GM18909 (cell line): ENCODE measurements at regions not wholly inside any gene's neighbourhood (a gene's known extent, or its start where the extent isn't known, plus 50 kb on each side); places are given as distances from the start of the nearest gene placed in this dataset.
A peak's percentile ranks its signal among the peaks of the same experiment; 100 is the strongest.
"Not testable (repeated sequence)": the region's sequence is repeated elsewhere in the genome, so short reads cannot be mapped to it uniquely, and the experiment has no call there.

ENCODE experiments used
- ATAC-seq: cut with Tn5 transposase; IDR thresholded peaks from one replicate; pipeline ENCODE4 v1.9.1; 2021; ENCODE audit warnings: mild to moderate bottlenecking; ENCODE audit not compliant: unreplicated experiment, poor library complexity

GRCh38 chr2:126952216-126952615 is 53.5 kb downstream of the TEX51 start:
- ATAC-seq, result no peak

DNA sequence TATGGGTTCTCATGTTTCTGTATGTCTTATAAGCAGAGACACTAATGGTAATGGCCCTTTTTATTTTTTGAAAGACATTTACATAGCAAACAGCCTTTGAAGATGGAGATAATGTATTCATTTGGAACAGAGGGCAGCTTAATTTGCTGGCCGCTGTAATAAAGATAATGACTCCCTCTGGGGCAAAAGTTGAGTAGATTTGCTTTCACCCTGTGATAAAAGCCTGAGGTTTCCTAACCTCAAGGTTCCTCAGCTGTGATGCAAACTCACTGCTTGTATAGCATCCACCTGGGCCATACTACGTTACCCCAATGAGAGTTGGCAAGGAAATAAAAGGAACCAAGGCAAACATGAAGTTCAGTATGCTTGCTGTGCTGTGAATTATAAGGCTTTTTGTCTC is 54.8 kb downstream of the TEX51 start:
- ATAC-seq, result no peak

GRCh38 chr2:126954831-126955230 is 56.1 kb downstream of the TEX51 start:
- no peak for ATAC-seq

GRCh38 chr2:126956773-126957172 is 58.1 kb downstream of the TEX51 start:
- ATAC-seq, result not testable (repeated sequence)

- ATAC-seq, result no peak
Measured at GRCh38 chr2:126963390-126963789, 64.7 kb downstream of the TEX51 start.

- no peak for ATAC-seq
Measured at GRCh38 chr2:126966601-126967000, 67.9 kb downstream of the TEX51 start.

DNA sequence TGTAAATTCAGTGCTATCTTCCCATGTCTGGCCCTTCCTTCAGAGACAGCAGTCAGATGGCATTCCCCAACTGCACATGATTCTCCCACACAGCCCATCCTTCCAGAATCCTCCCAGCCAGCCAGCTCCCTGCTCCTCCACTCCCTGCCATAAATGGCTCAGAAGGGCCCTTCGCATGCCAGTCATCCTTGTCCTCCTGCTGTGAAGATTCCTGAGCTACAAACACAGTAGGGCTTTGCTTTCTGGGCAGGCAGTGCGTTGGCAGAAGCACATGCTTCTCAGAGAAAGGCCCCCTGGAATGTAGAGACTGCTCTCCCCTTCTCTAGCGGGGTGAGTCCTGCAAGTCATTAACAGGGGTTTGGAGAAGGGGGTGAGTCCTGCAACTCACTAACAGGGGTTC is 71.9 kb downstream of the TEX51 start:
- no peak for ATAC-seq

DNA sequence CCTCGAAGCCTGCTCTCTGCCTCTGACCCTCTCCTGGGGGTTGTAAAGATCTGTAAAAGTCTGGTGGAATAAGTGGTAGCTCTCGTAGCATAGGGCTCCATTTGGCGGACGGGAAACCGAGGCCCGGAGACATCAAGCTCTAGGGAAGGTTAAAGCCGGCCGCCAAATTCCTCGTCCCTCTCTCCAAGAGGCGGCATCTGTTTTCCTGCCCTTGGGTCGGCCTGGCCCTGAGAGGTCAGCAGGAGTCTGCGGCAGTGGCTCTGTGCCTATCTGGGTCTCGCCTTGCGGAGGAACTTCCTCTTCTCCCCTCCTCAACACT is 72.4 kb downstream of the TEX51 start:
- ATAC-seq, result no peak

- ATAC-seq, result peak; percentile 94
Measured at GRCh38 chr2:126971481-126972278, 73.0 kb downstream of the TEX51 start.

DNA sequence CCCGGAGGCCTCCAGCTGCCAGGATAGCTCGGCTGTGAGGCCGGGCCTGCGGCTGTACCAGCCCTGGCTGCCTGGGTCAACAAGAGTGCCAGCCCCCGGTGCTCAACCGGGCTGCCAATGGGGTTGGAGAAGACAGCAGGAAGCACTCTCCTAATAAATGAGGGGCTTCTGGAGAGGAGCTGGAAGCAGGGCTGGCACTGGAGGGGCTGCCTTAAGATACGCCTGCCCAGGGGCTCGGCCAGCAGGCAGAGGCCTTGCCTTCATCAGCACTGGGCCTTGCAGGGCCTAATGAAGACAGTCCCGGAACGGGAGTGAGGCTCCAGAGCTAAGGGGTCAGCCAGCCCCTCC is 73.6 kb downstream of the TEX51 start:
- ATAC-seq, result no peak

DNA sequence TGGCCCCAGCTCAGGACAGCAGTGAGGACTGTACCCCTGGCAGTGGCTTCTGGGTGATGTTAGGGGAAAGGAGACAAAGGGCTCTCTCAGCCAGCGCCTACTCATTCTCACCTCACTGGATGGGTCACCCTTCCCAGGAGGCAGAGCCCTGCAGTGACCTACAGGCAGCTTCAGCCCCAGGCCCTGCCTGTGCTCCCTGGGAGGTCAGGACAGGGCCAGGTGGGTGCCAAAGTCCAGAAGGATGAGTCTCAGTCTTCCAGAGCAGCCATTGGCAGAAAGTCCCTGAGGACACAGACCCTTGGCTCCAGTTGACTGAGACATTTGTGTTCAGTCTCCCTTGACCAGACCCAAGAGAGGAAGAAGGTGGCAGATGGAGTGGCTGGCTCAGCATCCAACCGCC is 75.1 kb downstream of the TEX51 start:
- ATAC-seq, result no peak

GRCh38 chr2:126975671-126976655 is 77.3 kb downstream of the TEX51 start:
- no peak for ATAC-seq

GRCh38 chr2:126976721-126977328 is 78.1 kb downstream of the TEX51 start:
- ATAC-seq, result no peak

DNA sequence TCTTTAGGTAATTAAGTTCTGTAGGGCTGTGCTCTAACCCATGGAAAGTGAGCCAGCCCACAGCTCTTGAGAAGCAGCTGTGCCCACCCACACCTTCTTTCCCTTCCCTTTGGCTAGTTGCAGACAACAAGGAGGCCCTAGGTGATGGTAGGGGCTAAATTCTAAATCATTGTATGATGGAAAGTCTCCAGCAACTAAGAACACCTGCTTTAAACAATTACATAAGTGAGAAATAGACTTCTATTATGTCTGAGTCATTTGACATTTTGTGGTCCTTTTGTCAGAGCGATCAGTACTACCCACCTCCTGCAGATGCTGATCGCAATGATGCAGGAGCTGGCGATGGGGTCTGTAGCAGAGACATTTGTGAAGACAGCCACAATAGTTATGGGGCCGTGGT is 79.6 kb downstream of the TEX51 start:
- ATAC-seq, result no peak

DNA sequence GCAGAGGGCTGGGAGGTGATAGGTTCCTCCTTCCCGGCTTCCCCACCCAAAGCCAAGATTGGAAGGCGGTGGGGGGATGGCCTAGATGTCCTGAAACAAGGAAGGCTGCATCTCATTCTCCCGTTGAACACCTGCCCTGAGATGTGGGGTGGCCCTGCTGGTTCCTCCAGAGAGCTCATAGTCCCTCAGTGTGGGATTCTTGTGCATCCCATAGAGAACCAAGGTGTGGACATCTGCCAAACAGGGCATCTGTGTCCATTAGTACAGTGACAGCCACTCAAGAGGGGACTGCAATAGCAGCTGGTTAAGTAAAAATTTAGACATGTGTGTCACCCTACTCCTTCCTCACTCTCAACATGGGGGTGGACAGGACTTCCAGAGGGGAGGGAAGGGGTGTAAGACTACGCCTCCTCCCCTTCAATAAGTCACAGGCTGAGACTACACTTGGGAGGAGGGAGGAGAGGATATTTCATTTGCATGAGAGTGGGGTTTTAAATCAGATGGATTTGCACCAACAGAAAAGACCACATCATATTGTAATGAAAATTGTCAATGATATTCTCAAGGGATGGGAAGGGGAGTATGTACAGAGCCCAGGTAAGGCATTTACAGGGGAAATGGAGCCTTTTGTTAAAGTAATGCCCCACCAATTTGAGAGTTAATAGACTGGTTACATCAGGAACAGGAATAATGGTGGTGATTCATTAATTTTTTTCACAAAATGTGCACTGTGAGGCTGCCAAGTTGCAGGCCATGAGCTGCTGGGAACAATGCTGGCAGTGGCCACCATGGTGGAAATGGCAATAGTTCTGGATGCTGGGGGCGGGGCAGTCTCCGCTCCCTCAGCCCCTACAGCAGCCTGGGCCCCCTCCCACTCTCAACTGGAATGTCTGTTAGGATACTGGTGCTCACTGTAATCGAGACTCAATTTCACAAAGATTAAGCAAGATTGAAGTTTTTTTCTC is 80.6 kb downstream of the TEX51 start:
- no peak for ATAC-seq

DNA sequence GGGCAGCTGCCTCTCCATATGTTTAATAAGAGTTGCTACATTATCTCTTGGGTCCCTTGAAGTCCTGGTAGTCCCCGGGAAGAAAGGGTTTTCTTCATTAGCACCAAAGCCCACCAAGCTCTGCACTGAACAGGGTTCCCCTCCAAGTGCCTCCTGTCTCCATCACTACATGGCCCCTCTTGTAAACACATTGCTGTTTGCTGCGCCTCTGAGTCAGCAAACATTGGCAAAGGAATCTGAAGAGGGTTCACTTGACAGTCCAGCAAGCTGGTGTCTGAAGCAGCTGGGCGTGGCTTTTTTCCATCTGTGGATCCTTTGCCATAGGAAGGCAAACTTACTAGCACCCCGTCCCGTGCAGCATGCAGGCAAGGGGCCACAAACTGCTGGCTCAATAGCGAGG is 82.8 kb downstream of the TEX51 start:
- ATAC-seq, result no peak

DNA sequence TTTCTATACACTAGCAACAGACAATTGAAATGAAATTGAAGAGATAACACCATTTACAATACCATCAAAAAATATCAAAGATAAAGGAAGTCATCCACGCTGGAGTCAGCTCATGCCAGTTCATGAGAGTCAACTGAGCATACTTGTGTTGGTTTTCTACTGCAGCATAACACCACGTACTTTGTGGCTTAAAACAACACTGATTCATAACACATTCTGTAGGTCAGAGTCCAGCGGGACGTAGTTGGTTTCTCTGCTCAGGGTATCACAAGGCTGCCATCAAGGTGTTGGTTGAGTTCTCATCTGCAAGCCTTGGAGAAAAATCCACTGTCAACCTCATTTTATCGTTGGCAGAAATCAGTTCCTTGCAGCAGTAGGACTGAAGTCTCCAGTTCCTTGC is 84.2 kb downstream of the TEX51 start:
- no peak for ATAC-seq

DNA sequence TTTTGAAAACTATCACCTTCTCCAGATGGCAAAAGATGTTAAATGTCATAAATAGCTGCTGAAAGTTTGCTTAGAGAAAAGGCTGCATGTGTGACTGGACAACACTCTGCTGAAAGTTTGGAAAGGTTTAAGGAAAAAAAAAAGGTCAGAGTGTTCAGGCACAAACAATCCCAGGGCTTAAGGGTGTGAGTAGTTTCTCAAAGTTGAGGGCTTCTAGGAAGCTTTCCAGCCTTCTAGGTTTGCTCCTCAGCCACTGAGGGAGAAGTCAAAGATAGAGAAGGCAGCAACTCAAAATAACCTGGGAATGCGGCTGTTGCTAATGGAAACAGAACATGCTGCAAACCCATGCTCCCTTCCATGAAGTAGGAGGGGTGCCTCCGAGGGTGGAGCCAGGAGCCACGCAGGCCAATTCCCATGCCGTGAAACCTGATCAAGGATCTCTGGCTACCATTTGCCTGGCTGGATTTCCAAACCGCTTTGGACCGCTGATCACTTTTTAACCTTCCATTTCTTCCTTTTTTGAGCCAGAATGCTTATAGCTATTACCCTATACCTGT is 88.0 kb downstream of the TEX51 start:
- ATAC-seq, result no peak

GRCh38 chr2:126988482-126988881 is 89.8 kb downstream of the TEX51 start:
- ATAC-seq, result no peak

DNA sequence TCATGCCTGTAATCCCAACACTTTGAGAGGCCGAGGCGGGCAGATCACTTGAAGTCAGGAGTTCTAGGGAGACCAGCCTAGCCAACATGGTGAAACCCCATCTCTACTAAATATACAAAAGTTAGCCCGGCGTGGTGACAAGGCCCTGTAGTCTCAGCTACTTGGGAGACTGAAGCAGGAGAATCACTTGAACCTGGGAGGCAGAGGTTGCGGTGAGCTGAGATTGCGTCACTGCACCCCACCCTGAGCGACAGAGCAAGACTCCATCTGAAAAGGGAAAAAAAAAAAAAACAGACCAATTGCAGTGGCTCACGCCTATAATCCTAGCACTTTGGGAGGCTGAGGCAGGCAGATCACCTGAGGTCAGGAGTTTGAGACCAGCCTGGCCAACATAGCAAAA is 90.4 kb downstream of the TEX51 start:
- ATAC-seq, result not testable (repeated sequence)
